ENCODE measurements at regions not wholly inside any gene's neighbourhood (a gene's known extent, or its start where the extent isn't known, plus 50 kb on each side); places are given as distances from the start of the nearest gene placed in this dataset.
"Not testable (repeated sequence)": the region's sequence is repeated elsewhere in the genome, so short reads cannot be mapped to it uniquely, and the experiment has no call there.

DNA sequence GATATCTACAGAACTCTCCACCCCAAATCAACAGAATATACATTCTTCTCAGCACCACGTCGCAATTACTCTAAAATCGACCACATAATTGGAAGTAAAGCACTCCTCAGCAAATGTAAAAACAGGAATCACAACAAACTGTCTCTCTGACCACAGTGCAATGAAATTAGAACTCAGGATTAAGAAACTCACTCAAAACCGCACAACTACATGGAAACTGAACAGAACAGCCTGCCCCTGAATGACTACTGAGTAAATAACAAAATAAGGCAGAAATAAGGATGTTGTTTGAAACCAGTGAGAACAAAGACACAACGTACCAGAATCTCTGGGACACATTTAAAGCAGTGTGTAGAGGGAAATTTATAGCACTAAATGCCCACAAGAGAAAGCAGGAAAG, 156.3 kb upstream of the SPRY1 start:
- H3K36me3 Mint-ChIP-seq (ENCODE audit: low read depth); H3K27me3 Mint-ChIP-seq; H3K4me1 Mint-ChIP-seq; DNase-seq; H3K27ac Mint-ChIP-seq; H3K4me3 Mint-ChIP-seq; intact Hi-C loops (cut with micrococcal nuclease): not testable (repeated sequence)
- peaks cover 25% of the 10 kb centered on the region for H3K9me3 Mint-ChIP-seq

DNA sequence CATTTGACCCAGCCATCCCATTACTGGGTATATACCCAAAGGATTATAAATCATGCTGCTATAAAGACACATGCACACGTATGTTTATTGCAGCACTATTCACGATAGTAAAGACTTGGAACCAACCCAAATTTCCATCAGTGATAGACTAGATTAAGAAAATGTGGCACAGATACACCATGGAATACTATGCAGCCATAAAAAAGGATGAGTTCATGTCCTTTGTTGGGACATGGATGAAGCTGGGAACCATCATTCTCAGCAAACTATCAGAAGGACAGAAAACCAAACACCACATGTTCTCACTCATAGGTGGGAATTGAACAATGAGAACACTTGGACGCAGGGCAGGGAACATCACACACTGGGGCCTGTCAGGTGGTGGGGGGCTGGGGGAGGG, 153.4 kb upstream of the SPRY1 start:
- H3K36me3 Mint-ChIP-seq (ENCODE audit: low read depth); DNase-seq; H3K4me1 Mint-ChIP-seq; H3K4me3 Mint-ChIP-seq; H3K27ac Mint-ChIP-seq; intact Hi-C loops (cut with micrococcal nuclease); H3K27me3 Mint-ChIP-seq: not testable (repeated sequence)
- peaks cover 21% of the 10 kb centered on the region for H3K9me3 Mint-ChIP-seq

DNA sequence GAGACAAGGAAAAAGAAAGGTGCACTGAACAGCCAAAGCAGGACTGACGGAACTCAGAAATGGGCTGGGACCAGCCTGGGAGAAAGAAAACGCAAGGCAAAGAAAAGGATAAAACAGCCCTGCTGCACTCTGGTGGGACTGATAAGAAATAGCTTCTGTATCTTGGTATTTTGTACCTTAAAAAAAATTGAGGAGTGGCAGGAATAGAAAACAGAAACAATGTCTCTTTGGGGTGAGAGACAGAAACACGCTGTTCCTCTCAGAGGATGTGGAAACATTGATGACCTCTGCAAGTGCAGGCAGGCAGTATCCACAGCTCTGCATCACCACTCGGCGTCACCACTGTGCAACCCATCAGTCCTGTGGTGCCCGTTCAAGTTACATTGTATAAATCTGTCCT, 152.5 kb upstream of the SPRY1 start:
- intact Hi-C loops (cut with micrococcal nuclease), result no loop called here
- peaks cover 16% of the 10 kb centered on the region for H3K9me3 Mint-ChIP-seq
- H3K27ac Mint-ChIP-seq, result no peak overlapping the region
- H3K27me3 Mint-ChIP-seq, result no peaks in the 10 kb centered on the region
- H3K4me3 Mint-ChIP-seq, result no peak overlapping the region
- H3K4me1 Mint-ChIP-seq, result no peaks in the 10 kb centered on the region
- no peak for DNase-seq
- no peaks in the 10 kb centered on the region for H3K36me3 Mint-ChIP-seq (ENCODE audit: low read depth)

DNA sequence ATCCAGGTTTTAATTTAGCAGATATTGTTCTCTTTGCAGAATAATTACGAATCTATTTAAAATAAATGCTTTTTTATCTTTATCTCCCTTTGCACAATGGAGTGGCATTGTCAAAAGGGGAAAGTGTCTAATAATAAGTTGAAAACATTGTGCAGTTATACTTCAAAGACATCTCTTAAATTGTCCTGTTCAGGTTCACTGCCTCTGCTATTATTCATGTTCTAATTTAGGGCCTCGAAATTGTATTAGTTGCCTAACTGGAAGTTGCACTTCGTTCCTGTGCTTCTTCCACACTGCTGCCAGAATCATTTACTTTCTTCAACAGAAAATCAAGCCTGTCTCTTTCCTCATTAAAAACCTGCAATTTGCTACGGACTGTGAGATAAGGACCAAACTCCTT, 150.5 kb upstream of the SPRY1 start:
- H3K4me1 Mint-ChIP-seq, result no peaks in the 10 kb centered on the region
- H3K36me3 Mint-ChIP-seq (ENCODE audit: low read depth), result no peaks in the 10 kb centered on the region
- peaks cover 6% of the 10 kb centered on the region for H3K9me3 Mint-ChIP-seq
- intact Hi-C loops (cut with micrococcal nuclease), result no loop called here
- no peak overlapping the region for H3K27ac Mint-ChIP-seq
- no peak overlapping the region for H3K4me3 Mint-ChIP-seq
- no peaks in the 10 kb centered on the region for H3K27me3 Mint-ChIP-seq
- DNase-seq, result no peak

DNA sequence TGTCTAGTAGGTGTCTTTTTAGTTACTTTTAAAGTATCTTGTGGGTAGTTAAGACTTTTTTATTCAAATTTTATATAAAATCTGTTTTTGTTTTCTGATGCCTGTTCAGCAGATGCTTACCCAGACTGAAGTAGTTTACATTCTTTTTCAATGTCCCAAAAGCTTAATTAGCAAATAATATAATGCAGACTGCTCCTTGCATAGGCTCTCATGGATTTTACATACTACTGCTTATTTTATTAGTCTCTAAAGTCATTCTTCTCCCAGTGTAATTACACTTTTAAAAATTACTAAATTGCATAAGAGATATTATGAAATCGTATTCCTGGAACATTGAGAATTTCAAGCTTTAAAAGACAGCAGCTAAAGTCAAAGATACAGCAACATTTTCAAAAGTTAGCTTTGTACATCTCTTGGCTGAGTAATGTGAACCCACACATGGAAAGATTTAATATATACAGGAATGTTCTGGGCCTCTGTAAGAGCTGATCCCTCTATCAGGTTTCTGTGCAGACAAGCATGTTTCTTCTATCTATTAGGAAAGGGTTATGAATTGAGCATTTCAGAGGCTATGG, 148.4 kb upstream of the SPRY1 start:
- Mint-ChIP-seq H3K27ac (no peak overlapping the region), H3K27me3 (no peaks in the 10 kb centered on the region), H3K36me3 (ENCODE audit: low read depth) (no peaks in the 10 kb centered on the region), H3K4me3 (no peak overlapping the region), H3K9me3 (no peaks in the 10 kb centered on the region), H3K4me1 (no peaks in the 10 kb centered on the region)
- DNase-seq, result no peak
- intact Hi-C loops (cut with micrococcal nuclease), result no loop called here

DNA sequence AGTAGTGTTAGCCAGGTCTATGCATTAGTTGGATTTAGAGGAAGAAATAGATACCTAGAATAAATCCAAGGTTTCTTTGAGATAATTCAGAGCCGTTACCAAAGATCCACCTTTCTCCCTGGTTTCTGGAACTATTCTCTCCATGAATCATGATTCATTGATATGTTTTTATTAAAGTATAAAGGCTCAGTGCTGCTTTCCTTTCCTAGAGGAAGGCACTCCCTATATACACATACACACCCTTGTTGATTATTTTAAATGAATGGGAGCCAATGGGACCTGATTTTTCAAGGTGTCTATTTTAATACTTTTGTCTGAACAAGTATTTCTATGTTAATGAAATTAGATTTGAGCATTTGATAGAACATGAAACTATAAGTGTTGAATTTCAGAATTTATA, 146.8 kb upstream of the SPRY1 start:
- Mint-ChIP-seq H3K27me3 (no peaks in the 10 kb centered on the region), H3K27ac (no peak overlapping the region), H3K36me3 (ENCODE audit: low read depth) (no peaks in the 10 kb centered on the region), H3K4me3 (no peak overlapping the region), H3K9me3 (no peaks in the 10 kb centered on the region), H3K4me1 (no peaks in the 10 kb centered on the region)
- DNase-seq, result no peak
- intact Hi-C loops (cut with micrococcal nuclease), result no loop called here

DNA sequence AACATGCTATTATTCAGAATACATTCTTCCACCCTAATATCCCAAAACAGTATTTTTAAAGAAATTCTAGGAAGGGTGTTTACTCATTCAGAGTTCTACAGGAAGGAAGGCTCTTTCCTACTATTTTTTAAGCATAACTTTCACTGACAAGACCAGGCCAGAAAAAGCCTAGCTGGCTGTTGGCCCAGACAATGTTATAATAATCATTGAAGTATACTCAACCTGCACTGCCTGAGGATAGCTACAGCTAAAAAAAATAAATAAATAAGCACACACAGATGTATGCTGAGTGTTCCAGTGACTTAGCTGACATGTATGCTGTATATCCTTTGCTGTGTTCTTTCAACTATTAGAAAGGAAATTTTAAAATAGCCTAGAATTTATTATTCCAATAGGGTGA, 145.8 kb upstream of the SPRY1 start:
- no peak overlapping the region for H3K4me3 Mint-ChIP-seq
- peaks cover under 1% of the 10 kb centered on the region for H3K36me3 Mint-ChIP-seq (ENCODE audit: low read depth)

DNA sequence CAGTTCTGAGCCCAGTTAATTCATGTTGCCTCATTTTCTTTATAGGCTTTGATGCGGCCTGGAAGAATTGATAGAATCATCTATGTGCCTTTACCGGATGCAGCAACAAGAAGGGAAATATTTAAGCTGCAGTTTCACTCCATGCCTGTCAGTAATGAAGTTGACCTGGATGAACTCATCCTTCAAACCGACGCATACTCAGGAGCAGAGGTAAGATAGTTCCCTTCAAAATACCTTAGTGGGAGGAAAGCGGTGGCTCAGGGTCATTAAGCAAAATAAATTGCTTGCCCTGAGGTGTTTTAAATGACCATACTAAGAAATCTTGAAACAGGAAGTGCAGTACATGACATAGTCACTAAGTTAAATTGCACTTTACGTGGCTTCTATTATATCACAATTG, 140.6 kb upstream of the SPRY1 start:
- no peak overlapping the region for H3K4me3 Mint-ChIP-seq
- no peak overlapping the region for H3K27ac Mint-ChIP-seq
- peaks cover 12% of the 10 kb centered on the region for H3K36me3 Mint-ChIP-seq (ENCODE audit: low read depth)
- H3K27me3 Mint-ChIP-seq, result no peaks in the 10 kb centered on the region
- no peaks in the 10 kb centered on the region for H3K9me3 Mint-ChIP-seq
- DNase-seq, result no peak
- intact Hi-C loops (cut with micrococcal nuclease), result no loop called here
- no peaks in the 10 kb centered on the region for H3K4me1 Mint-ChIP-seq

More for the DNA sequence above, 145.8 kb upstream of the SPRY1 start:
- no peak overlapping the region for H3K27ac Mint-ChIP-seq
- H3K27me3 Mint-ChIP-seq, result no peaks in the 10 kb centered on the region
- intact Hi-C loops (cut with micrococcal nuclease), result no loop called here
- H3K4me1 Mint-ChIP-seq, result no peaks in the 10 kb centered on the region
- no peak for DNase-seq
- H3K9me3 Mint-ChIP-seq, result no peaks in the 10 kb centered on the region

DNA sequence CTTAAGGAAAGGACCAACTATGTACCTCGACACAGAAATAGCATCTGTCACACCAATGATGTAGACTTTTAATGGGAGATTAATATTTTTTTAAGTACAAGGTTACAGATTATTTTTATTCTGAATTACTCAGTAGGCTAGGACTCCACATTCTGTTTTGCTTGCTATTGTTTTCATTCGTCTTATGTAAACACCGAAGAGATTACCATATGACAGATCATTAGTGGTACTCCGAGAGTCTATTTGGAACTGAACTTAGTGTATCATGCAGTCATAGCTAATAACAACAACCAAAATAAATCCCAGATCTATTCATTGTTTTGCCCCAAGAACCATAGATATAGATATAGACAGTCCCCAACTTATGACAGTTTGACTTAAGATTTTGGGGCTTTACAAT, 139.7 kb upstream of the SPRY1 start:
- intact Hi-C loops (cut with micrococcal nuclease), result no loop called here
- H3K4me3 Mint-ChIP-seq, result no peak overlapping the region
- no peak overlapping the region for H3K27ac Mint-ChIP-seq
- no peaks in the 10 kb centered on the region for H3K27me3 Mint-ChIP-seq
- no peaks in the 10 kb centered on the region for H3K9me3 Mint-ChIP-seq
- no peak for DNase-seq
- peaks cover 12% of the 10 kb centered on the region for H3K36me3 Mint-ChIP-seq (ENCODE audit: low read depth)
- H3K4me1 Mint-ChIP-seq, result no peaks in the 10 kb centered on the region

DNA sequence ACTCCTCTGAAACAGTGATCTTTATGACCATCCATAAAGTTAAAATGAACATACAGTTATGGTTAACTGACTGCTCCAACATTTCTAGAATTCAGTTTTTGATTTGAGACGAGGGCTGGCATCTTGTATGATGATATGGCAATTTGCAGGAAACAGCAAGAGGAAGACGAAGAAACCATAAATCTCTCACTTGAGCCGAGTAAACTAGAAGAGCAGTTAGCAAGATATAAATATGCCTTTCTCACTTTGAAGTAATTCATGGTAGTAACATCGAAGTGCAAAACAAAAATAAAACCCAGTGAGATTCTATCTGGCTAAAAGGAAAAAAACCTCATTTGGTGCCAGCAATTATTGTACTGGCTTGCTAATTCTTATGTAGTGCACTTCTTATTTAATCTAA, 139.0 kb upstream of the SPRY1 start:
- Mint-ChIP-seq H3K4me1 (no peaks in the 10 kb centered on the region), H3K27ac (no peak overlapping the region), H3K27me3 (no peaks in the 10 kb centered on the region), H3K9me3 (no peaks in the 10 kb centered on the region), H3K36me3 (ENCODE audit: low read depth) (peaks cover 12% of the 10 kb centered on the region), H3K4me3 (no peak overlapping the region)
- intact Hi-C loops (cut with micrococcal nuclease), result no loop called here
- no peak for DNase-seq

DNA sequence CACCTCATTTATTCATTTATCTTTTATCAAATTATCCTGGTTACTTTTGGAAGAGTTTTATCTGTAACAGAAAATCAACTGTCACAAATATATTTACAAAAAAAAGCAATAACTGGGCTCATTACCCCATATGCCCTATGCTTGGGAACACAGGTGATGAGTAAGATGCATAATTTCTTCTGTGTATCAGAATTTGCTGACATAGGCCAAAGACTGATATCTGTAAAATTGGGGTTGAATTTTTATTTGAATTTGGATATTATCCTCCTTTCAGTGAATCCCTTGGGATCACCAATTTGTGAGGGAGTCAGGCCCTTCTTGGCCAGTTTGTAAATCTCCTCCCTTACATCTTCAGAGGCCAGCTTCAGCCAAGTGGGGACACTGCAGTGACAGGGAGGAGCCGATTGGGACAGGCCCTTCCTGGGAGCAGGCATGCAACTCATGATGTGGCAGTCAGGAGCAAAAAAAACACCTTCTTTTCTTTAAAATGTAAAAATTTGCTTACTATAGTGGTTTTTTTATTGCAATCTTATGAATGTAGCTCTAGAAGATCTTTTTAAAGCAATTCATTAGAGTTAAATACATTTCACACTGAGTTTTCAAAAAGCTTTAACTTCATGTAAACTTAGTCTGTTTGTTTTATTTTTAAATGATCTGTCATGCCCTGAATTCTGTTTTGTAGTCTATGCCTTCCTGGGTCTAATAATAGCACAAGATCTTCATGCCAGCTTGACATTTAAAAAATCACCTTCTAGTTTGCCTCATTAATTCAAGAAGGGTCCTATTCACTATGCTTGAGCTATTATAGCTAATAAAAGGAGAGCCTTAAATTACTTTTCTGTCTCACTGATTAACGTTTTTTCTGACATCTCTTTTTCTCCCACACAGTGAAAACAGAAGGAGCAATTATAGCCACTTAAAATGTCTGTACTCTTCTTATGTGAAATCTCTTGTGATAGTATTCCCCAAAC, 136.6 kb upstream of the SPRY1 start:
- no peak for DNase-seq
- H3K27ac Mint-ChIP-seq, result no peak overlapping the region
- no peak overlapping the region for H3K4me3 Mint-ChIP-seq
- peaks cover 14% of the 10 kb centered on the region for H3K36me3 Mint-ChIP-seq (ENCODE audit: low read depth)
- H3K9me3 Mint-ChIP-seq, result no peaks in the 10 kb centered on the region
- intact Hi-C loops (cut with micrococcal nuclease), result no loop called here
- H3K4me1 Mint-ChIP-seq, result no peaks in the 10 kb centered on the region
- H3K27me3 Mint-ChIP-seq, result no peaks in the 10 kb centered on the region

DNA sequence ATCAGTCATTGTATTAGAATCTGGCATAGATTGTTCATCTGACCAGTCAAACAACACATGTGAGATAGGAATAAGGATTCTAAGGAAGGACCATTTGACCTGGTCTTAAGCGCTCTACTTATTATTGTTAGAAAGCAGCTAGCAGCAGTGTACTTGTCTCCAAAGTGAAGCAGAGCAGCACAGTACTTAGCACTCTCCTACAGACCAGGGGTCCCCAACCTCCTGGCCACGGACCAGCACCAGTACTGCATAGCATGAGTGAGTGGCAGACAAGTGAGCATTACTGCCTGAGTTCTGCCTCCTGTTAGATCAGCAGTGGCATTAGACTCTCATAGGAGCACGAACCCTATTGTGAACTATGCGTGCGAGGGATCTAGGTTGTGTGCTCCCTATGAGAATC, 135.9 kb upstream of the SPRY1 start:
- H3K27me3 Mint-ChIP-seq, result no peaks in the 10 kb centered on the region
- DNase-seq, result no peak
- no peaks in the 10 kb centered on the region for H3K4me1 Mint-ChIP-seq
- peaks cover 14% of the 10 kb centered on the region for H3K36me3 Mint-ChIP-seq (ENCODE audit: low read depth)
- intact Hi-C loops (cut with micrococcal nuclease), result no loop called here
- H3K4me3 Mint-ChIP-seq, result no peak overlapping the region
- H3K9me3 Mint-ChIP-seq, result no peaks in the 10 kb centered on the region
- no peak overlapping the region for H3K27ac Mint-ChIP-seq

DNA sequence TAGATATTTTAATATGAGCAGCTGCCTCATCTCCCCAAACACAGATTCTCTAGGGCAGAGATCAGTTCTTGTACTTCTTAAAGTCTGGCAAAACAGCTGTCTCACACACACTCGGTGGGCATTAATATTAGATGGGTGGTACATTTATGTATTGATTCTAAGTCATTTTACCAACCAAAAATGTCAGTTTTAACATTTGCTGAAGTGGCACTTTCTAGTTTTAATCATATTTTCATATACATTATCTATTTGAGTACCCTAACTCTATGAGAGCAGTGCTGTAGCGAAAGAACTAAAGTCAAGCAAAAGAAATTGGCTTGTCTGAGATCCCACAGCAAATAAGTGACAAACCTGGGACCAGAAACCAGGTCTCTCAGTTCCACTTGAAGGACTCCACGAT, 134.5 kb upstream of the SPRY1 start:
- H3K4me3 Mint-ChIP-seq, result no peak overlapping the region
- H3K36me3 Mint-ChIP-seq (ENCODE audit: low read depth), result peaks cover 8% of the 10 kb centered on the region
- intact Hi-C loops (cut with micrococcal nuclease), result no loop called here

DNA sequence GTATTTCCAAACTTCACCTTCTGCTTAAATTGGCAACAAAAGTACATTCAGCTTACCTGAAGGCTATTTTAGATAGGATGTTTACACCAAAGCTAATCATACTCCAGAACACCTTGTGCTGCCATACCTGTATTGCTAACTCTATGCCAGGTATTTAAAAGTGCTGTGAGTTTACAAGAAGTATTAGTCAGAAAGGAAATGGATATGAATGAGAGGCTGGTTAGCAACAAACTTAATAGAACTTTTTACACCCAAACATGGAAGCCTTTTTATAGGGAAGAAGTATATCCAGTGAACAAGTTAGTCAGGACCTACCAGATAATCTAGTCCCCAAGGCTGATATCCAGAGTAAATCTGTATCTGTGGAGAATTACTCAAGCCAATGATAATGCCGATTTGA, 131.2 kb upstream of the SPRY1 start:
- Mint-ChIP-seq H3K4me1 (no peaks in the 10 kb centered on the region), H3K36me3 (ENCODE audit: low read depth) (peaks cover 4% of the 10 kb centered on the region)

More for the DNA sequence above, 134.5 kb upstream of the SPRY1 start:
- no peak for DNase-seq
- no peaks in the 10 kb centered on the region for H3K27me3 Mint-ChIP-seq
- no peak overlapping the region for H3K27ac Mint-ChIP-seq
- H3K4me1 Mint-ChIP-seq, result no peaks in the 10 kb centered on the region
- no peaks in the 10 kb centered on the region for H3K9me3 Mint-ChIP-seq

More for the DNA sequence above, 131.2 kb upstream of the SPRY1 start:
- no peak for DNase-seq
- Mint-ChIP-seq H3K9me3 (no peaks in the 10 kb centered on the region), H3K27me3 (no peaks in the 10 kb centered on the region), H3K4me3 (no peak overlapping the region), H3K27ac (no peak overlapping the region)
- intact Hi-C loops (cut with micrococcal nuclease), result no loop called here
